ENCODE measurements at regions not wholly inside any gene's neighbourhood (a gene's known extent, or its start where the extent isn't known, plus 50 kb on each side); places are given as distances from the start of the nearest gene placed in this dataset.

GRCh38 chr3:147117631-147118030 is 288.7 kb downstream of the ZIC4 start:
- WGBS (ENCODE audit: insufficient coverage, insufficient replicate concordance, low lambda C conversion rate, missing lambda C conversion rate): 4% methylated on average over 4 of the region's 4 CpGs
- H4K20me1 ChIP-seq (ENCODE audit: control insufficient read depth, insufficient read depth): no peaks in the 10 kb centered on the region
- H3K4me1 ChIP-seq (ENCODE audit: control insufficient read depth, insufficient read depth, low read length): no peaks in the 10 kb centered on the region
- in situ Hi-C loops (cut with MboI) (no loop called here), intact Hi-C loops (cut with micrococcal nuclease; ENCODE audit: unreplicated experiment) (no loop called here)
- H3K4me3 ChIP-seq: no peak overlapping the region
- no peak overlapping the region for H3K4me2 ChIP-seq (ENCODE audit: control insufficient read depth, insufficient read depth)
- H3K36me3 ChIP-seq (ENCODE audit: control insufficient read depth in 2 of 2, insufficient read depth in 2 of 2, low read length in 1 of 2): no peaks in the 10 kb centered on the region
- H3K27me3 ChIP-seq (replicated peaks in 1 of 2; ENCODE audit: control insufficient read depth in 2 of 2, insufficient read depth in 2 of 2, low read length in 1 of 2): no peaks in the 10 kb centered on the region
- POLR2A ChIA-PET: no interaction called here
- H2AFZ ChIP-seq (ENCODE audit: control insufficient read depth, low read depth, low read length): no peak overlapping the region
- H3K9me3 ChIP-seq (replicated peaks; ENCODE audit: control insufficient read depth, insufficient read depth, low read length): no peaks in the 10 kb centered on the region
- H3K79me2 ChIP-seq (ENCODE audit: control insufficient read depth, insufficient read depth, low read length): no peaks in the 10 kb centered on the region
- CTCF ChIA-PET: interaction anchor here (0.6 kb wide), 1 partner anchor 1396 kb away, joined by 3 read pairs; no protein-coding TSS in a partner anchor
- H3K9ac ChIP-seq (ENCODE audit: control insufficient read depth, insufficient read depth, low read length): no peak overlapping the region
- FAIRE-seq (no peak), DNase-seq (ENCODE audit: low read depth, low spot score) (no peak), ATAC-seq (no peak)
- H3K27ac ChIP-seq (ENCODE audit: control insufficient read depth, insufficient read depth): no peak overlapping the region
- TF ChIP-seq, protein P1, sequence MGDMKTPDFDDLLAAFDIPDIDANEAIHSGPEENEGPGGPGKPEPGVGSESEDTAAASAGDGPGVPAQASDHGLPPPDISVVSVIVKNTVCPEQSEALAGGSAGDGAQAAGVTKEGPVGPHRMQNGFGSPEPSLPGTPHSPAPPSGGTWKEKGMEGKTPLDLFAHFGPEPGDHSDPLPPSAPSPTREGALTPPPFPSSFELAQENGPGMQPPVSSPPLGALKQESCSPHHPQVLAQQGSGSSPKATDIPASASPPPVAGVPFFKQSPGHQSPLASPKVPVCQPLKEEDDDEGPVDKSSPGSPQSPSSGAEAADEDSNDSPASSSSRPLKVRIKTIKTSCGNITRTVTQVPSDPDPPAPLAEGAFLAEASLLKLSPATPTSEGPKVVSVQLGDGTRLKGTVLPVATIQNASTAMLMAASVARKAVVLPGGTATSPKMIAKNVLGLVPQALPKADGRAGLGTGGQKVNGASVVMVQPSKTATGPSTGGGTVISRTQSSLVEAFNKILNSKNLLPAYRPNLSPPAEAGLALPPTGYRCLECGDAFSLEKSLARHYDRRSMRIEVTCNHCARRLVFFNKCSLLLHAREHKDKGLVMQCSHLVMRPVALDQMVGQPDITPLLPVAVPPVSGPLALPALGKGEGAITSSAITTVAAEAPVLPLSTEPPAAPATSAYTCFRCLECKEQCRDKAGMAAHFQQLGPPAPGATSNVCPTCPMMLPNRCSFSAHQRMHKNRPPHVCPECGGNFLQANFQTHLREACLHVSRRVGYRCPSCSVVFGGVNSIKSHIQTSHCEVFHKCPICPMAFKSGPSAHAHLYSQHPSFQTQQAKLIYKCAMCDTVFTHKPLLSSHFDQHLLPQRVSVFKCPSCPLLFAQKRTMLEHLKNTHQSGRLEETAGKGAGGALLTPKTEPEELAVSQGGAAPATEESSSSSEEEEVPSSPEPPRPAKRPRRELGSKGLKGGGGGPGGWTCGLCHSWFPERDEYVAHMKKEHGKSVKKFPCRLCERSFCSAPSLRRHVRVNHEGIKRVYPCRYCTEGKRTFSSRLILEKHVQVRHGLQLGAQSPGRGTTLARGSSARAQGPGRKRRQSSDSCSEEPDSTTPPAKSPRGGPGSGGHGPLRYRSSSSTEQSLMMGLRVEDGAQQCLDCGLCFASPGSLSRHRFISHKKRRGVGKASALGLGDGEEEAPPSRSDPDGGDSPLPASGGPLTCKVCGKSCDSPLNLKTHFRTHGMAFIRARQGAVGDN (IDR thresholded peaks at IDR 0.05): no peak
- TF ChIP-seq EED (IDR thresholded peaks at IDR 0.05; ENCODE audit: low read depth): no peak
- TF ChIP-seq NR2C2 (IDR thresholded peaks at IDR 0.05; ENCODE audit: borderline replicate concordance, control insufficient read depth, insufficient read length, low read depth): no peak
- no peak for TF ChIP-seq IRF4 (IDR thresholded peaks at IDR 0.05; ENCODE audit: low read depth, low read length)
- no peak for TF ChIP-seq ATF7 (IDR thresholded peaks at IDR 0.05; ENCODE audit: low read depth)
- no peak for TF ChIP-seq SMARCA5 (IDR thresholded peaks at IDR 0.05)
- TF ChIP-seq, protein P2, sequence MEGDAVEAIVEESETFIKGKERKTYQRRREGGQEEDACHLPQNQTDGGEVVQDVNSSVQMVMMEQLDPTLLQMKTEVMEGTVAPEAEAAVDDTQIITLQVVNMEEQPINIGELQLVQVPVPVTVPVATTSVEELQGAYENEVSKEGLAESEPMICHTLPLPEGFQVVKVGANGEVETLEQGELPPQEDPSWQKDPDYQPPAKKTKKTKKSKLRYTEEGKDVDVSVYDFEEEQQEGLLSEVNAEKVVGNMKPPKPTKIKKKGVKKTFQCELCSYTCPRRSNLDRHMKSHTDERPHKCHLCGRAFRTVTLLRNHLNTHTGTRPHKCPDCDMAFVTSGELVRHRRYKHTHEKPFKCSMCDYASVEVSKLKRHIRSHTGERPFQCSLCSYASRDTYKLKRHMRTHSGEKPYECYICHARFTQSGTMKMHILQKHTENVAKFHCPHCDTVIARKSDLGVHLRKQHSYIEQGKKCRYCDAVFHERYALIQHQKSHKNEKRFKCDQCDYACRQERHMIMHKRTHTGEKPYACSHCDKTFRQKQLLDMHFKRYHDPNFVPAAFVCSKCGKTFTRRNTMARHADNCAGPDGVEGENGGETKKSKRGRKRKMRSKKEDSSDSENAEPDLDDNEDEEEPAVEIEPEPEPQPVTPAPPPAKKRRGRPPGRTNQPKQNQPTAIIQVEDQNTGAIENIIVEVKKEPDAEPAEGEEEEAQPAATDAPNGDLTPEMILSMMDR (IDR thresholded peaks at IDR 0.05 in 2 of 3, conservative IDR thresholded peaks at IDR 0.05 in 1 of 3; ENCODE audit: control insufficient read depth in 2 of 3, extremely low read depth in 1 of 3, insufficient read depth in 1 of 3, low read depth in 3 of 3, low read length in 3 of 3): no peak
- TF ChIP-seq BRCA1 (IDR thresholded peaks at IDR 0.05; ENCODE audit: low read depth, low read length): no peak
- TF ChIP-seq CUX1 (IDR thresholded peaks at IDR 0.05; ENCODE audit: insufficient replicate concordance, low read depth, low read length): no peak
- TF ChIP-seq ZNF207 (IDR thresholded peaks at IDR 0.05; ENCODE audit: borderline replicate concordance): no peak
- TF ChIP-seq BMI1 (IDR thresholded peaks at IDR 0.05; ENCODE audit: borderline replicate concordance): no peak
- no peak for TF ChIP-seq POU2F2 (IDR thresholded peaks at IDR 0.05; ENCODE audit: borderline replicate concordance, low read depth, low read length)
- no peak for TF ChIP-seq CBFB (IDR thresholded peaks at IDR 0.05; ENCODE audit: low read depth)
- TF ChIP-seq SIN3A (IDR thresholded peaks at IDR 0.05; ENCODE audit: low read depth, low read length): no peak
- no TSS peak for BruUV-seq (replicated peaks)
- SMC1A ChIA-PET (ENCODE audit: uncharacterized antibody, unreplicated experiment): no interaction called here
- RAD21 ChIA-PET (ENCODE audit: unreplicated experiment): no interaction called here
